Ramos (cell line): ENCODE measurements at regions not wholly inside any gene's neighbourhood (a gene's known extent, or its start where the extent isn't known, plus 50 kb on each side); places are given as distances from the start of the nearest gene placed in this dataset.
"Not testable (repeated sequence)": the region's sequence is repeated elsewhere in the genome, so short reads cannot be mapped to it uniquely, and the experiment has no call there.

ENCODE experiments used
- in situ Hi-C: fragments of 300-500 bp; cut with MboI; formaldehyde crosslinking; loops from one replicate; pipeline ENCODE4 v1.14.3; 2022; ENCODE audit warnings: low sequenced_read_pairs; ENCODE audit not compliant: unreplicated experiment

- in situ Hi-C loops: no loop called here
Measured at GRCh38 chr7:55296070-55296469, 69.1 kb upstream of the LANCL2 start.

GRCh38 chr7:55299273-55299967, 65.7 kb upstream of the LANCL2 start:
- in situ Hi-C loops: no loop called here

- in situ Hi-C loops: no loop called here
Measured at GRCh38 chr7:55303220-55303619, 61.9 kb upstream of the LANCL2 start.

- in situ Hi-C loops: no loop called here
Measured at GRCh38 chr7:55304018-55304762, 60.9 kb upstream of the LANCL2 start.

GRCh38 chr7:55305135-55305534, 60.0 kb upstream of the LANCL2 start:
- in situ Hi-C loops: no loop called here

GRCh38 chr7:55306331-55306730, 58.8 kb upstream of the LANCL2 start:
- in situ Hi-C loops: no loop called here

- in situ Hi-C loops: no loop called here
Measured at GRCh38 chr7:55307123-55307916, 57.8 kb upstream of the LANCL2 start.

DNA sequence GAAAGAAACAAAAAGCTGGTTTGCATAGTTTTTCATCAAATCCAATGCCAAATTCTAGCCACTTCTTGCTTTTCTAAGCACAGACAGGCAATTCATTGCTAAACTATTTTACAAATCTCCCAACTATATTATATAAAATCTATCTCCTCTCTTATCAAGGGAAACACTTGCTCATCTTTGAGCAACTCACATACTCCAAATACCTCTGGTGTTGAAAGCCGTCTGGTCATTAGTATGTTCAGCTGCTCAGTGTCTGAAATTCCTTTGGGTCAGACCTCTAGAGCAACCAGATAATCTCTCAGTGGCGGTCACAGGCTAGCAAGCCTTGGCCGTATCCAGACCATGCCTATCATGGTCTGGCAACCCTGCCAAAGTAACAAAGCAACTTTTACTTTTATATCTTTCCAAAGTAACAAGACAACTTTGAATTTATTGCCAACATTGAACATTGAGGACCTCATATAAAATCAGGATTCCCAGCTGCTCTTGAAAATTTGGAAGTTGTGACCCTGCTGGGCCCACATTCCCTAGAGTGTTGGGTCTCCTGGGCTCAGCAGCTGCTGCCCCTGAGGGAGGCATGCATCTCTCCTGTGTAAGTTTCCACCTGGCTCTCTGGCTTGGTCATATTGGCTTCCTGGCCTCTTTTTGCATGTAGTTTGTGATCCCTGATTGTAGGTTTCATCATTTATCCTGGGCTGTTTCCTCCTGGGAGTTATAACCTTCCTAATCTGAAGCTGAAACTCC, 56.8 kb upstream of the LANCL2 start:
- in situ Hi-C loops: no loop called here

DNA sequence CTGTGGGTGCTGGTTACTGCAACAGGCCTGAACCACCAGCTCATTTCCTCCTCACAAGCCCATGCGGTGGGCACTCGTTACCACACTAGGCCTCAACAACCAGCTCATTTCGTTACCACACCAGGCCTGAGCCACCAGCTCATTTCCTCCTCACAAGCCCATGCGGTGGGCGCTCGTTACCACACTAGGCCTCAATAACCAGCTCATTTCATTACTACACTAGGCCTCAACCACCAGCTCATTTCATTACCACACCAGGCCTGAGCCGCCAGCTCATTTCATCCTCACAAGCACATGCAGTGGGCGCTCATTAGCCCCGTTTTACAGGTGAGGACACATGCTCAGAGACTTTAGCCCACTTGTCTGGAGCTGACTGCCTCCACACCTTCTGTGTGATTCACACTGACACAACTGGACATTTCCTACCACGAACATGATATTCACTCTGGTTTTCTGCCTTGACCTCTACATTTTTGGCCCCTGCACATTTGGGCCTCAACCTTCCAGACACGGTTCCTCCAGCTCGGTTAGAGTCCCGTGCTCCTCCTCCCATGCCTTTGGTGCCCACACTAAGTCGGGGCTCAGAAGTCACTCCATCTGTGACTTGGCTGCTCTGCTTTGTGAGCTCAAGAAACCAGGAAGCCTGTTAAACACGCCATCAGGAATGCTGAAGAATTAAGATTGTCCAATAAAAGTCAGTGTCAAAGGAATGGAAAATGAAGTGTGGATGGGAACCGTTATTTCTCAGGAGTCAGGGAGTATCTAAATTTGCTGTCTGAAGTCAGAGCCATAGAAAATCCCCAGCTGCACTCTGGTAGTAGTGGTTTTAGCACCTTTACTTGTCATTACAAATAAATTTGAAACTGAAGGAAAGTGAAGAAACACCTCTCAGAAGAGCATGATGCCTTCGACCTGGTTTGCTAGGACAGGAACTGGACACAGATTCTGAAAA, 55.8 kb upstream of the LANCL2 start:
- in situ Hi-C loops: no loop called here

GRCh38 chr7:55310287-55311025, 54.7 kb upstream of the LANCL2 start:
- in situ Hi-C loops: no loop called here

GRCh38 chr7:55311892-55312291, 53.2 kb upstream of the LANCL2 start:
- in situ Hi-C loops: not testable (repeated sequence)

GRCh38 chr7:55313671-55314070, 51.5 kb upstream of the LANCL2 start:
- in situ Hi-C loops: not testable (repeated sequence)

DNA sequence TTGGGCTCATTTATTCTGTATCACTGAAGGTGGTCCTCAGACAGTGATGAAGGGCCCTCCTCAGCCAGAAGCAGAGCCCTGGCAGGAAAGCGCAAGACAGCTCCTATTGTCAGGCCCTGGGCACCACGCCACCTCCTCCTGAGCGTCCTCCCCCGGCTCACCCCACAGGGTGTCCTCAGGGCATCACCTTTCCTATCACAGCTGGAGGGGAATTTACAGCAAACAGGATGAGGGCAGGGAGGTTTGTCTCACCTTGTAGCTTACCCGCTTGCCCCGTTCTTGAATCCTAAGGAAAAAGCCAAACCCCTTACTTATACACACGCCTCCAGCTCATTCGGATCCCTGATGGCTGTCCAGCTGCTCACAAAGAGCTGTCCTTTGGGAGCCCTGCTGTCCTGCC, 50.2 kb upstream of the LANCL2 start:
- in situ Hi-C loops: no loop called here
